GM18505 (cell line): ENCODE measurements at regions not wholly inside any gene's neighbourhood (a gene's known extent, or its start where the extent isn't known, plus 50 kb on each side); places are given as distances from the start of the nearest gene placed in this dataset.
"Not testable (repeated sequence)": the region's sequence is repeated elsewhere in the genome, so short reads cannot be mapped to it uniquely, and the experiment has no call there.

Experiments used
- ATAC-seq: cut with Tn5 transposase; IDR thresholded peaks from one replicate; pipeline ENCODE4 v1.9.1; 2021; ENCODE audit not compliant: unreplicated experiment
- POLR2A ChIP-seq: IDR thresholded peaks from 4 replicates; pipeline ENCODE4 v1.6.1; 2011; ENCODE audit warnings: borderline replicate concordance; ENCODE audit not compliant: insufficient read depth, insufficient read length; ENCODE audit errors: extremely low read depth

DNA sequence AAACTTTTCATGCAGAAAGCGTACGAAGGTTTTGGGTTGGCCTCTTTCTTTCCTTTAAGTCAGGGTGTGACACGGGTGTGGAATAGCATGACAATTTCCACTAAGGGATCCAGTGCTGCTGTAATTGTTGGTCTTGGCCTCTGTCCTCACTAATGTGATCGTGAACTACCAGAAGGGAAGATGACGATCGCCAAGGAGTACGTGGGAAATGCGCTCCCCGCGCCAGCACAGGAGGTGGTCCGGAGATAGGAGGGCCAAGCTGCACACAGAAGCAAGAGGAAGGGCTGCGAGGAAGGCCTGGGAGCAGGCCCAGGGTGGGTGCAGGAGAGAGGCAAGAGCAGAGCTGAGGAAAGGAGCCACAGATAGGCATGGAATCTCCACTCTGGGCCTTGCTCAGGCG is 79.7 kb upstream of the PODXL start:
- no peak for TF ChIP-seq POLR2A
- no peak for ATAC-seq

DNA sequence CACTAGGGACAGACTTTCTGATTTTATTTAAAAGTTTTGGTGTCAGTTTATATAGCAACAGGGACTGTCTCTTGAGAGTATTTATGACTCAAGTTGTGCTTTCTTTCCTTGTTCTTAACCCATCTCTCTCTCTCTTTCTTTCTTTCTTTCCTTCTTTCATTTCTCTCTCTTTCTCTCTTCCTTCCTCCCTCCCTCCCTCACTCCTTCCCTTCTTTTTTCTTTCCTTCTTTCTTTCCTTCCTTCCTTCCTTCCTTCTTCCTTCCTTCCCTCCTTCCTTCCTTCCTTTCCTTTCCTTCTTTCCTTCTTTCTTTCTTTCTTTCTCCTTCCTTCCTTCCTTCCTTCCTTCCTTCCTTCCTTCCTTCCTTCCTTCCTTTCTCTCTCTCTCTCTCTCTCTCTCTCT is 77.8 kb upstream of the PODXL start:
- ATAC-seq: not testable (repeated sequence)

DNA sequence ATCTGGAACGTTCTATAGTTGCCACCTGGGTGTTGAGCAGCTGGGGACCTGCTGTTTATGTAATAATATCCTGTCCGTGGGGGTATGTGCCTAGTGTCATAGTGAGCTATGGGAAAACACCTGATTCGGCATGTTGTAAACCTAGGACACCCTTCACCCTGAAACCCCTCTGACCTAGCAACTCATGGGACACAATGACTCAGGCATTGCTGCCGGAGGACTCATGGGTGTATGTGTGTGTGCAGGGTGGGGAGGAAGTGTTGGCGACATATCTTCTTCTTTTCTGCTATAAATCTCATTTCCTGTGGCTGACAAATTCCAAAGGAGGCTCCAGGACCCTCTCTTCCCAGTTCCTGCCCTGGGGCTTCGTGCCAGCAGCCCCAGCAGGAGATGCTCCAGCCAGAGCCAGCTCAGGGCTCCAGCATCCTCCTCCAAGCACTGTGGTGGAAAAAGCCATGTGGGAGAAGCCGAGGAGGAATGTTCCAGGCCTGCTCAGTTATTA is 77.0 kb upstream of the PODXL start:
- TF ChIP-seq POLR2A: no peak
- no peak for ATAC-seq

DNA sequence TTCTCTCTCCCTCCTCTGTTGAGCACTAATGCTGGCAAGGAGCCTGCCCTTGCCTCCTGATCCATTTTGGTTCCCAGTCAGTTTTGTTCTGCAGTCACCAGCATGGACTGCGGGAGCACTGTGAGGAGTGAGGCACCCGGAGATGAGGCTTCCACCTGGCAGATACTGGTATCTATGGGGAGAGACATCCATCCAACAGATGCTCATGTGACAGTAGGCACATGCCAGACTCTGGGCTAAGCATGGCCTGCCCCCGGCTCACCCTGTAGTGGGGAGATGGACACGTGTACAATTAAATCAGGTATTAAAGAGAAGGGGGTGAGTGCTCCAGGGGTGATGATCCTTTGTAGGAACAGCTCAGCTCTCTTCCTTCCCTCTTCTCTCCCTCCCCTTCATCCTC is 74.0 kb upstream of the PODXL start:
- no peak for ATAC-seq
- no peak for TF ChIP-seq POLR2A

DNA sequence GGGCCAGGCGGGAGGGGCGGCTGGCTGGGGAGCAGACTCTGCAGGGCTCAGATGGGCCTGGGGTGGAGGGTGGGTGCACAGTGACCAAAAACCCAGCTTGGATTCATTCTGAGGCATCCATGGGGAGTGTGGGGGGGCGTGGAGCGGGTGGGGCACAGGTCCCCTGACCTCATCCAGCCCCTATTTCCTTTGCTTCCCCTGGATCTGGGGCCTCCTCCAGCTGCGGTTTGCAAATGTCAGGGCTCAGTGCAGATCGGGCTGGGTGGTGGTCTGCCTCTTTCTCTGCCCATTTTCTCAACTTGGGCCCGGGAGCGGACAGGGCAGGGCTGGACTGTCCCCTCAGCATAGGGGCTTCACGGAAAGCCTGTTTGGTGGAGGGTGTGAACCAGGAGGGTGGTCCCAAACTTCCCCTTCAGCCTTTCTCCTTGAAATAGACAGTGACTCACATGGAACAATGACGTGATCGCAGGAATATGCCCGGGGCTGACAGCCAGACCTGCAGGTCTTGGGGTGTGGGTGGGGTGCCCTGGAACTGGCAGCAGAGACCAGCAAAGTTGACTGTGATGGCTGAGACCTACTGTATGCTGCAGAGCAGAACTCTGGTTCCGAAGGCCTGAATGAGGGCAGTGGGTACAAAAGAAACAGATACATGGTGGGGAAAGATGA is 72.9 kb upstream of the PODXL start:
- ATAC-seq: no peak
- TF ChIP-seq POLR2A: no peak

DNA sequence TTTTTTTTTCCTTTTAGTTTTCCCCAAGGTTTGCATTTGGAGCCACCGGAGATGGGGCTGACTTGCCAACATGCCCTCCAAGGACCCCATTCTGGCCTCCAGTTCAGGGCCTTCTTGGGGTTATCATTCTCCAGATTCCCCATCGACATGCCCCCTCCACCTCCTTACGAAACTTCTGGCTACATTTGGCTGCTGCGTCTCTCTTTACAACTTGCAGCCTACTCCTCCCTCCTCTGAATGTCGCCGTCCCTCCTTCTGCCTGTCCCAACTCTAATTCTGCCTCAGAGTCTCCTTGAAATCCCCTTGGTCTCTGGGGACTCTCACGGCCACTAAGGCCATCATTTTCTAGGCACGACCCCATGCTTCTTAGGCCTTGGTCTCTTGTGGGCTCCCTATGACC is 72.2 kb upstream of the PODXL start:
- TF ChIP-seq POLR2A: no peak

DNA sequence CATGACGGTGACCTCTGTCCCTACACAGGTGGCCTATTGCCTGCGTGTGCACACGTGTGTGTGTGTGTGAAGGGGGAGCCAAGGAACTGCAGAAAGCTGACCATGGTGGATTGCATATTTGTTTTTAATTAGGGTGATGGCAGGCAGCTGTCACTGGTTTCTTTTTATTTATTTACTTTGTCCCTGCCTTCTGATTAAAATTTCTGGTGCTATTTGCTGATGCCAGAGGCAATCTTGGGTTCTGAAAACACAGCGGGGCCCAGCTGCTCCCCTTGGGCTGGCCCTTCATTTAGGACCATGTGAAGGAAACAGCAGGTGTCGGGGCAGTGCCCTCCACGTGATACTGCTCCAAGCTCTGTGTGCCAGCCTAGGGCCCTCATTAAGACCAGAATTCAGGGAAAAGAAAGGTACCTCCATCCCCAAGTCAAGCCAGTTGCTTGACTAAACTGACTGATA is 71.3 kb upstream of the PODXL start:
- ATAC-seq: no peak
- no peak for TF ChIP-seq POLR2A

More for the DNA sequence above, 72.2 kb upstream of the PODXL start:
- no peak for ATAC-seq

DNA sequence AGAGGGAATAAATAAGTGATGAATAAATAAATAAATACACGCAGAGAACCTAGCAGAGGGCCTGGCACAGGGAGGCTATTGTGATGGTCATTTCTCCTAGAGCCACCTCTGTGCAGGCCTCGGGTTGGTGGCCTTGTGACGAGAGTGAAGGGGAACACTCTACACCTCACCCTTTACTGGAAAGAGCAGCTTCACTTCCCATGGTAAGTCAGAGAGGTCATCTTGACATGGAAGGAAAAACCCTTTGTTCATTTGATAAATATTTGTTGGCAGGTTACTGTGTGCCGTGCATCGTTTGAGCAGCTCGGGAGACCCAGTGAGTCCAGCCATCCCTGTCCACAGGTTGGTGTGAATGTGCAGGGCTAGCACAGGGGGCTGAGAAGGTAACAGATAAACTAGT is 70.2 kb upstream of the PODXL start:
- ATAC-seq: no peak
- TF ChIP-seq POLR2A: no peak

DNA sequence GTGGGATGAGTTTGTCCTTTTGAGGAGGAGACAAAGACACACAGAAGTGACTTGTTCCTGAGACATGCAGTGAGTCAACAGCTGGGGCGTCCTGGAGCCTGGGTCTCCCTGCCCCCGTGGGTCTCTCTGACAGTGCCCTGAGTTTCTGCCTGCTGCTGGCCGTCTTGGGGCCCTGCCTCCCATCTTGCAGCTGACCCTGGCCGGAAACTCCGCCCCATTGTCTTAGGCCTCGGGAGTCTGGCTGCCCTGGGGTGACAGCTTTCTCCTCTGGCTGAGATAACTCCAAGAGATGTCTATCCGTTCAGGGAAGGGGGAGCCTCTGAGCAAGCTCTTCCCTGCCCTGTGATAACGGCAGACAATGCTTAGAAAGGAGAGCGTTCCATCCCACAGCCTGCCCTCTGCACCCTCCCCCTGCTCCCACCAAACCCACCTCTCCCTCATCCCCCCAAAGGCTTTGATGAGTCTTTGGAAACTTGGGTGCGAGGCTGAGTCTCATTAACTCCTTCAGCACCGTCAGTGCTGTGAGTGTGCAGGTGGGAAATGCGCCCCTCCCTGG is 69.5 kb upstream of the PODXL start:
- ATAC-seq: no peak
- no peak for TF ChIP-seq POLR2A

DNA sequence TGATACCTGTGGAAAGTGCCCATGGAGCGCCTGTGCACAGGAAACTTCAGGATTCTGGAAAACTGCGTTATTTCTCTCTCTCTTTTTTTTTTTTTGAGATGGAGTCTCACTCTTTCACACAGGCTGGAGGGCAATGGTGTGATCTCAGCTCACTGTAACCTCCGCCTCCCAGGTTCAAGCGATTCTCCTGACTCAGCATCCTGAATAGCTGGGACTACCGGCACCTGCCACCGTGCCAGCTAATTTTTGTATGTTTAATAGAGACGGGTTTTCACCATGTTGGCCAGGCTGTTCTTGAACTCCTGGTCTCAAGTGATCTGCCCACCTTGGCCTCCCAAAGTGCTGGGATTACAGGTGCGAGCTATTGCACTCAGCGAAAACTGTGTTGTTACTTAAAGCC is 68.9 kb upstream of the PODXL start:
- not testable (repeated sequence) for ATAC-seq

DNA sequence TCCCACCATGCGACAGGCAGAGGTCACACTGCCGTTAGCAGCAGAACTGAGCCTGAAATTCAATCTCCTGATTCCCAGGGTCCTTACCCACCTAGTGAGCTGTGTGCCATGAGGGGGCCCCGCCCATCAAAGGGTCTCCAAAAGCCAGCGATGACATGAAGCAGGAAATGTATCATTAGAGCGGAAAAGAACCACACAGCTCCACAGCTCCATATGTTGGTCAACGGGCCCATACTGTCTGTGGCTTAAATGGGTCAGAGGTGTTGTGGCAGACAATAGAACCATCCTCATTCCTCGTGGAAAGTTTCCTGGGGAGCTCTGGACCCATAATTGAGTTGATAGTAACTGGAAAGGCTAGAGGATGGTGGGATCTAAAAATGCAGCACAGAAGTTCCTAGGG is 68.1 kb upstream of the PODXL start:
- no peak for TF ChIP-seq POLR2A
- ATAC-seq: no peak

DNA sequence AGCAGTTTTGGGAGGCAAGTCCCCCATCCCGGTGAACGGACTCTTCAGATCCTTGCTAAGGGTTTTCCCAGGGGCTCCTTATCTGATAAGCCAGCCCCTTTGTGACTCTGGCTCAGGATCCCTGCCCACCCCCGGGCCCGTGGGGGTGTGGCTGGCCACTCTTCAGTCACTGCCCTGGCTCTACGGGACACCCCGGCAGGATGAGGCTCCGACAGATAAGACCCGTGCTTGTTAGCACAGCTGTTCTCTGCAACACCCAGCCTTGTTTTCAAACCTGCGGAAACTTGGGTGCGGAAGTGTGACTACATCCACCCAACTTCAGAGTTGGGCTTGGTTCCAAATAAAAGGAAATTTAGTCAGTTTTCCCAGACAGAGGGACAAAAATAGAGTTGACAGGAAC is 66.7 kb upstream of the PODXL start:
- no peak for ATAC-seq
- no peak for TF ChIP-seq POLR2A

DNA sequence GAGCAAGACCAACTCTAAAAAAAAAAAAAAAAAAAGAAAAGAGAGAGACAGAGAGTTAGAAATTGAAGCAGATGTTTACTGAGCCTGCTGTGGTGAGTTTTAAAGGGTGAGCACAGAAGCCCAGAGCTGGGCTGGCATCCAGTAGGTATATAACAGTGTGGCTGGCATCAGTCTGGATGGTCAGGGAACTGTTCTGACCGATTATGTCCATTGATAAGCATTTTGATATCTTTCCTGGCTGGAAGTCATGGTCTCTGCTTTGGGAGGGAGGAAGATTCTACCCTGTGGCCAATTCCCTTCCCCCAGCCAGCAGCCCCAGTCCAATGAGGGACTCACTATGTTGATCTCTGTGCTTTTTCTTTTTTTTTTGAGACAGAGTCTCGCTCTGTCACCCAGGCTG is 65.2 kb upstream of the PODXL start:
- no peak for ATAC-seq
- TF ChIP-seq POLR2A: no peak

DNA sequence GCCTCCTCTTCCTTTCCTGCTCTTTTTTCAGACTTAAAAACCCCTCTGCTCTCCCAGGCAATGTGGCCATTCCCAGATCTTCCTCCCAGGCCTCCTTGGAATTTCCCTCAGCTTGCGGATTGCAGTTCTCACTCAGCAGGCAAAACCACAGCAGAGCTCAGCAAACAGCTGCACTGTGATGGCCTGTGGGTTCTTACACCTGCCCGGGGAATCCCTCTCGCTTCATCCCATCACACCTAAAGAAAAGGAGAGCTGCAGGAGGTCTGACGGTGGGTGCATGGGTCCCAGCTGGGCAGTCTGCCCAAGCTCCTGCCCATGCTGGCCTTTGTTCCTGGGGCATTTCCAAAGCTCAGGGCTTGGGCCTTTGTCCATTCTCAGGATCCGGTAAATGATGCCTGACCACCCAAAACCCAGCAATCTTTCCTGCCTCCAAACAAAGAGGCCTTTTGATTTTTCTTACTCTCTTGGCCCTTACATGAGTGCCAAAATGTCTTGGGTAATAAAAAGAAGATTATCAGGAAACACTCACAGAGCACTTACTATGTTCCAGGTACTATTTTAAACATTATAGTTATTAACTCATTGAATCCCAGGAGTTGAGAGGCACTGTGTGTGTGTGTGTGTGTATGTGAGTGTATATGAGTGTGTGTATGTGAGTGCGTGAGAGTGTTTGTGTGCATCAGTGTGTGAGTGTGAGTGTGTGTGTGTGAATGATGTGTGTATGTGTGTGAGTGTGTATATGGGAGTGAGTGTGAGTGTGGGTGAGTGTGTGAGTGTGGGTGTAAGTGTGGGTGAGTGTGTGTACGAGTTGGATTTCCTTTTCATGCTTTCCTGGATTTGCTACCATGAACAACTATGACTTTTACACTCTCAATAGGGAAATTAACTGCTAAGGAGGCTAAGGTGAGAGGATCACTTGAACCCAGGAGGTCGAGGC is 64.5 kb upstream of the PODXL start:
- no peak for TF ChIP-seq POLR2A
- ATAC-seq: no peak
